ENCODE measurements at regions not wholly inside any gene's neighbourhood (a gene's known extent, or its start where the extent isn't known, plus 50 kb on each side); places are given as distances from the start of the nearest gene placed in this dataset.

DNA sequence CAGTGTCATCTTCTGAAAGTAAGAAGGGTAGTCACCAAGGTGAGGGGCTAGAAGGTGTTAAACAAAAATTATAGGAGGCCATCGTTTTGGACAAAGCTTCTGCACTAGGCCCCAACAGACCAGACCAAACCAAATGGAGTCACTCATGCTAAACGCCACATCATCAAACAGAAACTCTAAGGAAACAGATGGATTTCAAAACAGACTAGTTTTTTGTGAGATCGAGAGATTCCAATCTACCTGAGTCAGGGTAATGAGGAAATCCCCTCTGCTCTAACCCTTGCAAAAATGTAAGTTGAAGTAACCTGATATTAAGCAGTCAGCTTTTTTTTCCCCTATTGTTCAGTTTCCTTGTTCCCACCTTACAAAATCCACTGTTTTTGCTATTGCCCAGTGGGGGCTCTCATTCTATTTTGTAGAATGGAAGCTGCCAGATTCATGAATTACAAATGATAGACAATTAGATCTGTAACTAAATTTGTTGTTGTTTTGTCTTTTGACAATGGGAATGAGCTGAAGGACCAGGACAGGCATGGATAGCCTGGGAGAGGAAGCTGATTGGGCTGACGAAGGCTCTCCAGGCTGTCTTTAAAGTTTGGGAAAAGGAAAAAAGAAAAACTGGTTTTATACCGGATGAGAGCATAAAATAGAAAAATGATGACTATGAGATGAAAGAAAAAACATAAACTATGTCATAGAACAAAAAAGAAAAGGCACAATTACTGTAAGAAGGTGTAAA lies 94.7 kb upstream of the ADAMTSL1 start:
- TF ChIP-seq, protein P1, sequence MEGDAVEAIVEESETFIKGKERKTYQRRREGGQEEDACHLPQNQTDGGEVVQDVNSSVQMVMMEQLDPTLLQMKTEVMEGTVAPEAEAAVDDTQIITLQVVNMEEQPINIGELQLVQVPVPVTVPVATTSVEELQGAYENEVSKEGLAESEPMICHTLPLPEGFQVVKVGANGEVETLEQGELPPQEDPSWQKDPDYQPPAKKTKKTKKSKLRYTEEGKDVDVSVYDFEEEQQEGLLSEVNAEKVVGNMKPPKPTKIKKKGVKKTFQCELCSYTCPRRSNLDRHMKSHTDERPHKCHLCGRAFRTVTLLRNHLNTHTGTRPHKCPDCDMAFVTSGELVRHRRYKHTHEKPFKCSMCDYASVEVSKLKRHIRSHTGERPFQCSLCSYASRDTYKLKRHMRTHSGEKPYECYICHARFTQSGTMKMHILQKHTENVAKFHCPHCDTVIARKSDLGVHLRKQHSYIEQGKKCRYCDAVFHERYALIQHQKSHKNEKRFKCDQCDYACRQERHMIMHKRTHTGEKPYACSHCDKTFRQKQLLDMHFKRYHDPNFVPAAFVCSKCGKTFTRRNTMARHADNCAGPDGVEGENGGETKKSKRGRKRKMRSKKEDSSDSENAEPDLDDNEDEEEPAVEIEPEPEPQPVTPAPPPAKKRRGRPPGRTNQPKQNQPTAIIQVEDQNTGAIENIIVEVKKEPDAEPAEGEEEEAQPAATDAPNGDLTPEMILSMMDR (IDR thresholded peaks at IDR 0.05): no peak
- no peak for TF ChIP-seq POLR2A (IDR thresholded peaks at IDR 0.05)

Data from esophagus squamous epithelium (tissue), 4 donors.